ENCODE measurements at regions not wholly inside any gene's neighbourhood (a gene's known extent, or its start where the extent isn't known, plus 50 kb on each side); places are given as distances from the start of the nearest gene placed in this dataset.

DNA sequence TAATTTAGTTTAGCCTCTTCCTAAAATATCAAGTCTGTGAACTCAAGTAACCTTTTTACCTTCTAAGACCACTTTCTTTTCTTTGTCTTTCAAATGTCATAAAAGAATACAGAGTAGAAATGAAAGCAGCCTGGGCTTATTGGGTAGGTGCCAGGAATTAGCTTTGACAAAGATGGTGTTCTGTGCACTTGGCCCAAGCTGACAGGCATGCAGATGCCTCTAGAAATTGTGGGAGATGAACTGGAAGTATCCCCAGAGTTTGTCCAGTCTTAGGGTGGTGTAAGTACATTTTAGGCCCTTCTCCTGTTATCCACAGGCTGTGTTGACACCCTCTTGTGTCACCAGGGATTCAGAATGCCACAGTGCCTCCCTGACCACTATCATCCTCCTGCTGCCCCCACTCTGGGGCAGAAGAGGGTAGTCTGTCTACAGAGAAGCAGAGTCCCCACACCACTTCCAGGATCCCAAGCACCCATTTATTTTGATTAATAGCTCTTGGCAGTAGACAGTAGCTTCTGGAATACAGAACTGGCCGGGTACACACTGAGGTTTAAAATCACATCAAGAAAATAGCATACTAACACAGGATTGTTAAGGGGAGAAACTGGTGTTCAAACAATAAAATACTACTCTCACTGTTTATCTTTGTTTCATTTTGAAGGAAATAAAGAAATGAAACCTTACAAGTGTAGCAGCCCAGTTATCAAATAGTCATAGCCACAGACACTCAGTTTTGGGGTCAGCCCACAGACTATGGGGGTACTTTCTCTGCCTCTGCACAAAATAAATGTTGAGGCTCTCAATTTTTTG is 343.2 kb downstream of the KCNRG start:
- Histone ChIP-seq H3K9ac (ENCODE audit: low read depth, low read length) (no peak overlapping the region), H3K27me3 (ENCODE audit: control insufficient read depth, insufficient read depth, low read length) (no peaks in the 10 kb centered on the region), H3K36me3 (ENCODE audit: control insufficient read depth, insufficient read depth, low read length) (no peaks in the 10 kb centered on the region), H3K4me3 (ENCODE audit: low read depth, low read length) (no peak overlapping the region), H3K27ac (ENCODE audit: low read depth, low read length) (no peak overlapping the region), H3K4me1 (ENCODE audit: control insufficient read depth, insufficient read depth, low read length) (peaks cover 3% of the 10 kb centered on the region; the same call in 1 of the 2 replicates), H3K9me3 (ENCODE audit: control insufficient read depth, insufficient read depth, low read length) (no peaks in the 10 kb centered on the region)

- H3K9ac ChIP-seq (ENCODE audit: low read depth, low read length): no peak overlapping the region
- H3K4me1 ChIP-seq (ENCODE audit: control insufficient read depth, insufficient read depth, low read length): peaks cover 3% of the 10 kb centered on the region; the same call in 1 of the 2 replicates
- no peaks in the 10 kb centered on the region for H3K27me3 ChIP-seq (ENCODE audit: control insufficient read depth, insufficient read depth, low read length)
- no peak overlapping the region for H3K27ac ChIP-seq (ENCODE audit: low read depth, low read length)
- no peaks in the 10 kb centered on the region for H3K9me3 ChIP-seq (ENCODE audit: control insufficient read depth, insufficient read depth, low read length)
- H3K36me3 ChIP-seq (ENCODE audit: control insufficient read depth, insufficient read depth, low read length): no peaks in the 10 kb centered on the region
- H3K4me3 ChIP-seq (ENCODE audit: low read depth, low read length): no peak overlapping the region
These were observed 343.8 kb downstream of the KCNRG start for GRCh38 chr13:50359041-50359367.

GRCh38 chr13:50359779-50360178 is 344.5 kb downstream of the KCNRG start:
- H3K27ac ChIP-seq (ENCODE audit: low read depth, low read length): no peak overlapping the region
- H3K36me3 ChIP-seq (ENCODE audit: control insufficient read depth, insufficient read depth, low read length): no peaks in the 10 kb centered on the region
- H3K4me3 ChIP-seq (ENCODE audit: low read depth, low read length): no peak overlapping the region
- H3K4me1 ChIP-seq (ENCODE audit: control insufficient read depth, insufficient read depth, low read length): peaks cover 3% of the 10 kb centered on the region; the same call in 1 of the 2 replicates
- H3K9ac ChIP-seq (ENCODE audit: low read depth, low read length): no peak overlapping the region
- H3K9me3 ChIP-seq (ENCODE audit: control insufficient read depth, insufficient read depth, low read length): no peaks in the 10 kb centered on the region
- no peaks in the 10 kb centered on the region for H3K27me3 ChIP-seq (ENCODE audit: control insufficient read depth, insufficient read depth, low read length)

DNA sequence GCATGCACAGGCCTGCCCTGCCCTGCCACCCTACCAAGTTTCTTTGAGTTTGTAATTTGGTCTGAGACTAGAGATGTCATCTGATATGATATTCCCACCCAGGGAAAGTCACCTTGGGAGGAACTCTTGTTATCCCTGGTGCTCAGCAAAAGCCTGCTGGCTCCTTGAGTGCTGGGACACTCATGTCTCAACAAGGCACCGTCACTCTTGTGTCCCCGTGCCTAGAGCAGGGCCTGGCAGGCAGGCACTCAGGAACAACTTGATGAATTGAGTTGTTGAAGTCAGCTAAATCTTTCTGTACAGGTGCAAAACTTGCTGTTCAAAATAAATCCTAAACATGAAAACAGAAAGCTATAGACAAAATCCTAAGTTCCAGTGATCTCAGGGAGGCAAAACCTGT is 345.4 kb downstream of the KCNRG start:
- H3K27ac ChIP-seq (ENCODE audit: low read depth, low read length): no peak overlapping the region

DNA sequence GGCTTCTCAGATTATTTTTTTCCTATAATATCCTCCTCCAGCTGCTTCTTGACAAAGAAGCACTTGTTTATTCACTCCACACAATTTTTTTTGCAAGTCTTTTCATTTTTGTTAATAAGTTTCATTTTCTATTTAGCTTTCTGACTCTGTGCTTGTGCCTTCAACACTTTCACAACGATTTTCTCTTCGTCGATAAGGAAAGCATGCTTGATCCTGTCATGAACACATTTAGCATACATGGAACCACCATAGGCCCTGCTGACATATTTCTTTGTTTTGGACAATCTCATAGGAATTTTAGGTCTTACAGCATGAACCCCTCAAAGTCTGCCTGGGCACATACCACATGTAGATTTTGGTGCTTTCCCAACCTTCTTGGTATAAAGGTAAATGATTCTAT is 346.0 kb downstream of the KCNRG start:
- Histone ChIP-seq H3K27ac (ENCODE audit: low read depth, low read length) (no peak overlapping the region), H3K4me1 (ENCODE audit: control insufficient read depth, insufficient read depth, low read length) (peaks cover 3% of the 10 kb centered on the region; the same call in 1 of the 2 replicates), H3K27me3 (ENCODE audit: control insufficient read depth, insufficient read depth, low read length) (no peaks in the 10 kb centered on the region), H3K36me3 (ENCODE audit: control insufficient read depth, insufficient read depth, low read length) (no peaks in the 10 kb centered on the region), H3K9ac (ENCODE audit: low read depth, low read length) (no peak overlapping the region), H3K4me3 (ENCODE audit: low read depth, low read length) (no peak overlapping the region), H3K9me3 (ENCODE audit: control insufficient read depth, insufficient read depth, low read length) (no peaks in the 10 kb centered on the region)

More for the DNA sequence above, 345.4 kb downstream of the KCNRG start:
- H3K9ac ChIP-seq (ENCODE audit: low read depth, low read length): no peak overlapping the region
- H3K36me3 ChIP-seq (ENCODE audit: control insufficient read depth, insufficient read depth, low read length): no peaks in the 10 kb centered on the region
- H3K27me3 ChIP-seq (ENCODE audit: control insufficient read depth, insufficient read depth, low read length): no peaks in the 10 kb centered on the region
- H3K4me3 ChIP-seq (ENCODE audit: low read depth, low read length): no peak overlapping the region
- H3K4me1 ChIP-seq (ENCODE audit: control insufficient read depth, insufficient read depth, low read length): peaks cover 3% of the 10 kb centered on the region; the same call in 1 of the 2 replicates
- H3K9me3 ChIP-seq (ENCODE audit: control insufficient read depth, insufficient read depth, low read length): no peaks in the 10 kb centered on the region

DNA sequence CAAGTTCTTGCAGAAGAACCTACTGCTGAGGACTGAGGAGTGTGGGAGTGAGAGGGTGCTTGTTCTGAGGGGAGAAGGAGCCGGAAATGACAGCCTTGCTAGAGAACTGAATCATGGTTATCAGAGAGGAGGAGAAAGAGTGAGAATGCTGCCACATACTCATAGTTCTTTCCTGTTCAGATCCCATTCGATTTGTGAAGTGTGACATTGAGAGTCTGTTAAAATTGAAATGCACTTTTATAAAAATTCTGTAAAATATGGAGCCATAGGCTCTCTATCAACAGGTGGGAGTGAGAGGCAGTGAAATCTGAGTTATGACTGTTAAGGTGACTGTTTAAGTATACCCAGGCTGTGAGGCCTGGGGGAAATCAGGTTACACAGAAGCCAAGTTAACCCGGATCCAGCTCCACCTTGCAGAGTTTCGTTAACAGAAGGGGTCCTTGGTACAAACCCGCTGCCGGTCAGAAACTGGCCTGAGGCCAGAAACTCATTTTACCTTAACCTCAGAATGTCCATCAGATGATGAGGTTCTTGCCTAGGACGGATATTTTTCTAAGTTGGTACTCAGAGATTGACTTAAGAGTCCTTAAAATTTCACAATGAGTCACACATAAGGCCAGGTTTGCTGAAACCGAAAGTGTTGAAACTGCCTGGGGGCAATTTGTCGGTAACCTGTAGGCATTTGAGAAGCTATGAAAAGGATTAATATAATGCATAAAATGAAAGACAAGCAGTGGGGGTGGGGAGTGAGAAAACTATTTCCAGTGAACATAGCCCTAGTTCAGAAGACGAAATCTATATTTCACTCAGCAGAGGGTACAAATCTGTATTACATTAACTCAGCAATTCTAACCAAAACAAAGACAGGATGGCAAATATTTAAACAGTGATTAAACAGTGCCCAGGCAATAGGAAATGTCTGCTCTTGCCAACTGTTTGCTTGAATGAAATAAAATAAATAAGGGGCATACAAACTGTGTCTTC is 350.5 kb downstream of the KCNRG start:
- Histone ChIP-seq H3K27ac (ENCODE audit: low read depth, low read length) (no peak overlapping the region), H3K4me1 (ENCODE audit: control insufficient read depth, insufficient read depth, low read length) (no peaks in the 10 kb centered on the region)

GRCh38 chr13:50366488-50367174 is 351.4 kb downstream of the KCNRG start:
- Histone ChIP-seq H3K27me3 (ENCODE audit: control insufficient read depth, insufficient read depth, low read length) (no peaks in the 10 kb centered on the region), H3K9me3 (ENCODE audit: control insufficient read depth, insufficient read depth, low read length) (no peaks in the 10 kb centered on the region), H3K27ac (ENCODE audit: low read depth, low read length) (no peak overlapping the region), H3K4me3 (ENCODE audit: low read depth, low read length) (no peak overlapping the region), H3K4me1 (ENCODE audit: control insufficient read depth, insufficient read depth, low read length) (no peaks in the 10 kb centered on the region), H3K9ac (ENCODE audit: low read depth, low read length) (no peak overlapping the region), H3K36me3 (ENCODE audit: control insufficient read depth, insufficient read depth, low read length) (no peaks in the 10 kb centered on the region)

More for the DNA sequence above, 350.5 kb downstream of the KCNRG start:
- Histone ChIP-seq H3K36me3 (ENCODE audit: control insufficient read depth, insufficient read depth, low read length) (no peaks in the 10 kb centered on the region), H3K27me3 (ENCODE audit: control insufficient read depth, insufficient read depth, low read length) (no peaks in the 10 kb centered on the region), H3K9ac (ENCODE audit: low read depth, low read length) (no peak overlapping the region), H3K4me3 (ENCODE audit: low read depth, low read length) (no peak overlapping the region), H3K9me3 (ENCODE audit: control insufficient read depth, insufficient read depth, low read length) (no peaks in the 10 kb centered on the region)

DNA sequence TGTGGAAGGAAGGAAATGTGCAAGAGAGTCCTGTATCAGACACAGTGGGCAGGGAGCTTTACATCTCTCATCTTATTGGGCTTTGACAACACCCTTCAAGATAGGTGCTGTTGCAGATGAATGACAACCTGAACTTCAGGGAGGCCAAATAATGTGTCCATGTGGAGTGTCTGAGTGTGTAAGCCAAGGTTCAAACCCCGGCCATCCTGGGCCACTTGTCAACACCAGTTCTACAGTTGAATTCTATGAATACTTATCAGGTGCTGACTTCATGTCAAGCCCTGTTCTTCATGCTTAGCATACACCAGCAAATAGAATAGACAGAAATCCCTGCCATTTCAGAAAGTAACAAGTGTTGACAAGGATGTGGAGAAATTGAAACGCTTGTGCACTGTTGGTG is 354.4 kb downstream of the KCNRG start:
- Histone ChIP-seq H3K27me3 (ENCODE audit: control insufficient read depth, insufficient read depth, low read length) (no peaks in the 10 kb centered on the region), H3K4me1 (ENCODE audit: control insufficient read depth, insufficient read depth, low read length) (no peaks in the 10 kb centered on the region), H3K9me3 (ENCODE audit: control insufficient read depth, insufficient read depth, low read length) (no peaks in the 10 kb centered on the region), H3K36me3 (ENCODE audit: control insufficient read depth, insufficient read depth, low read length) (no peaks in the 10 kb centered on the region), H3K27ac (ENCODE audit: low read depth, low read length) (no peak overlapping the region), H3K4me3 (ENCODE audit: low read depth, low read length) (no peak overlapping the region), H3K9ac (ENCODE audit: low read depth, low read length) (no peak overlapping the region)

GRCh38 chr13:50370303-50370950 is 355.2 kb downstream of the KCNRG start:
- H3K27me3 ChIP-seq (ENCODE audit: control insufficient read depth, insufficient read depth, low read length): no peaks in the 10 kb centered on the region
- no peaks in the 10 kb centered on the region for H3K36me3 ChIP-seq (ENCODE audit: control insufficient read depth, insufficient read depth, low read length)
- H3K27ac ChIP-seq (ENCODE audit: low read depth, low read length): no peak overlapping the region
- no peak overlapping the region for H3K9ac ChIP-seq (ENCODE audit: low read depth, low read length)
- no peaks in the 10 kb centered on the region for H3K4me1 ChIP-seq (ENCODE audit: control insufficient read depth, insufficient read depth, low read length)
- H3K9me3 ChIP-seq (ENCODE audit: control insufficient read depth, insufficient read depth, low read length): no peaks in the 10 kb centered on the region
- H3K4me3 ChIP-seq (ENCODE audit: low read depth, low read length): no peak overlapping the region

DNA sequence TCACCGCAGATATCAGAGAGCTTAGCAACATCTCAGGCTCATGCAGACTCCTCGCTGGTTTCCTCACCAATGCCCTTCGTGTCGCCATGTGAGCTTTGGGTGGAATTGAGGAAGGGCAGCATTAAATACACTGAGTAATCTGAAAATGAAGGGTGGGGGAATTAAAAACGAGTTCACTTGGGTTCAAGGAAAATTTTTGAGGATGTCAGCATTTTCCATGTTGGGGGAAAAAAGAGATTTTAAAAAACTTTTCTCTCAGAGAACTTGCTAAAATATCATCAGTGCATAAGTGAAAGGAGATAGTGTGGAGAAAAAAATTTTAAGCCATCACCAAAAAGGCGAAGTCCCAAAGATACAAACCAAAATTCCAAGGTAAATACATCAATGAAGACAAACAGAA is 359.3 kb downstream of the KCNRG start:
- H3K4me1 ChIP-seq (ENCODE audit: control insufficient read depth, insufficient read depth, low read length): peaks cover 30% of the 10 kb centered on the region
- no peak overlapping the region for H3K4me3 ChIP-seq (ENCODE audit: low read depth, low read length)
- no peaks in the 10 kb centered on the region for H3K36me3 ChIP-seq (ENCODE audit: control insufficient read depth, insufficient read depth, low read length)
- H3K27me3 ChIP-seq (ENCODE audit: control insufficient read depth, insufficient read depth, low read length): no peaks in the 10 kb centered on the region
- H3K9me3 ChIP-seq (ENCODE audit: control insufficient read depth, insufficient read depth, low read length): no peaks in the 10 kb centered on the region
- no peak overlapping the region for H3K9ac ChIP-seq (ENCODE audit: low read depth, low read length)
- no peak overlapping the region for H3K27ac ChIP-seq (ENCODE audit: low read depth, low read length)

All from HUES48 (cell line).